Ovary (tissue), 7 donors: ENCODE measurements at regions not wholly inside any gene's neighbourhood (a gene's known extent, or its start where the extent isn't known, plus 50 kb on each side); places are given as distances from the start of the nearest gene placed in this dataset.

Source experiments
- DNase-seq, 5 donors: peaks; one replicate each; pipeline ENCODE4 v3.0.0-alpha.2; 2019 to 2020
- H3K27ac ChIP-seq, 2 donors: fragments of 200-600 bp; one replicate each; pipeline versions ENCODE4 v1.5.1 to v1.8.0; 2019 to 2022
- H3K27me3 ChIP-seq: fragments of 200-600 bp; one replicate; pipeline ENCODE4 v1.8.0; 2022
- H3K36me3 ChIP-seq: fragments of 200-600 bp; sonication (generic); one replicate; pipeline ENCODE4 v1.5.1; 2019
- H3K4me1 ChIP-seq: one replicate; pipeline ENCODE4 v1.8.1; 2013; ENCODE audit warnings: mild to moderate bottlenecking, moderate library complexity; ENCODE audit not compliant: insufficient read depth
- H3K4me3 ChIP-seq: fragments of 200-600 bp; sonication (generic); one replicate; pipeline ENCODE4 v1.5.1; 2017
- H3K9me3 ChIP-seq, 2 donors: fragments of 200-600 bp in 1 of 2; sonication (generic) in 1 of 2; one replicate each; pipeline versions ENCODE4 v1.5.1 to v1.8.1; 2013 to 2019; ENCODE audit warnings: mild to moderate bottlenecking in 1 of 2, moderate library complexity in 1 of 2
- CTCF ChIP-seq, 3 donors: fragments of 450-650 bp in 2 of 3; fragments of 200-600 bp in 1 of 3; IDR thresholded peaks; one replicate each; pipeline versions ENCODE4 v1.5.1 to v1.8.0; 2016 to 2022; ENCODE audit warnings: antibody characterized with exemption in 3 of 3, mild to moderate bottlenecking in 1 of 3
- EP300 ChIP-seq: sonication (generic); formaldehyde crosslinking; IDR thresholded peaks from one replicate; pipeline ENCODE4 v1.6.1; 2017; ENCODE audit warnings: antibody characterized with exemption
- POLR2A ChIP-seq: fragments of 450-650 bp; IDR thresholded peaks from one replicate; pipeline ENCODE4 v1.6.1; 2017; ENCODE audit warnings: antibody characterized with exemption, mild to moderate bottlenecking, moderate library complexity
- WGBS, 3 donors: extraction: QIAGEN DNeasy Blood & Tissue Kit in 1 of 3; methylation state at CpG; one replicate each; pipeline versions ENCODE4 v1.1.5 to v1.1.7; 2013 to 2017; 5-methylcytosine and 5-hydroxymethylcytosine counted together
- intact Hi-C, 4 donors: fragments of 100-400 bp; cut with DNase I; formaldehyde crosslinking; loops; one replicate each; pipeline versions ENCODE4 v1.11.0 to v1.15.1; 2022 to 2023
- donor health status: DM: no; HTN: no; CAD: no; lungs with moderate emphysema.
- donor health status: DM: no; HTN: no; CAD: no.
- donor health status: Bipolar disorder and iron deficiency.
- donor health status: DM: no; HTN: no; CAD: no.
- donor health status: DM: yes; HTN: yes; CAD: no.

- no peak for DNase-seq
Measured at GRCh38 chr5:97449172-97449571, 266.1 kb upstream of the RIOK2 start.

GRCh38 chr5:97452646-97453045, 269.6 kb upstream of the RIOK2 start:
- no peaks in the 10 kb centered on the region for H3K4me1 ChIP-seq
- H3K9me3 ChIP-seq: no peaks in the 10 kb centered on the region
- DNase-seq: no peak
- H3K27ac ChIP-seq: no peak overlapping the region
- no peaks in the 10 kb centered on the region for H3K36me3 ChIP-seq
- no peaks in the 10 kb centered on the region for H3K27me3 ChIP-seq
- H3K4me3 ChIP-seq: no peak overlapping the region
- intact Hi-C loops: no loop called here
- TF ChIP-seq CTCF (IDR thresholded peaks at IDR 0.05): no peak
- TF ChIP-seq EP300: no peak
- no peak for TF ChIP-seq POLR2A

More at GRCh38 chr5:97449172-97449571, 266.1 kb upstream of the RIOK2 start:
- TF ChIP-seq CTCF (IDR thresholded peaks at IDR 0.05): no peak
- no peak for TF ChIP-seq EP300
- TF ChIP-seq POLR2A: no peak
- Histone ChIP-seq H3K4me3 (no peak overlapping the region), H3K9me3 (no peaks in the 10 kb centered on the region), H3K4me1 (no peaks in the 10 kb centered on the region), H3K27me3 (no peaks in the 10 kb centered on the region), H3K36me3 (no peaks in the 10 kb centered on the region), H3K27ac (no peak overlapping the region)
- 66 to 73% (median 67%) methylated on average over 3 of the region's 3 CpGs for WGBS, 3 donors
- intact Hi-C loops: no loop called here

- WGBS, 3 donors: 61 to 70% (median 69%) methylated on average over 2 of the region's 2 CpGs
- H3K27me3 ChIP-seq: no peaks in the 10 kb centered on the region
- no peak overlapping the region for H3K4me3 ChIP-seq
- intact Hi-C loops: no loop called here
- DNase-seq: no peak
- no peak for TF ChIP-seq POLR2A
- TF ChIP-seq EP300: no peak
- TF ChIP-seq CTCF (IDR thresholded peaks at IDR 0.05): no peak
- no peaks in the 10 kb centered on the region for H3K4me1 ChIP-seq
- H3K9me3 ChIP-seq: no peaks in the 10 kb centered on the region
- no peaks in the 10 kb centered on the region for H3K36me3 ChIP-seq
- no peak overlapping the region for H3K27ac ChIP-seq
Measured at GRCh38 chr5:97453263-97453662, 270.2 kb upstream of the RIOK2 start.

GRCh38 chr5:97454015-97454414, 271.0 kb upstream of the RIOK2 start:
- Histone ChIP-seq H3K27ac (no peak overlapping the region), H3K4me3 (no peak overlapping the region), H3K27me3 (no peaks in the 10 kb centered on the region), H3K36me3 (no peaks in the 10 kb centered on the region), H3K4me1 (no peaks in the 10 kb centered on the region), H3K9me3 (no peaks in the 10 kb centered on the region)
- intact Hi-C loops: no loop called here
- TF ChIP-seq CTCF (IDR thresholded peaks at IDR 0.05) (no peak), EP300 (no peak), POLR2A (no peak)
- DNase-seq: no peak

- Histone ChIP-seq H3K4me1 (no peaks in the 10 kb centered on the region), H3K27me3 (no peaks in the 10 kb centered on the region), H3K27ac (no peak overlapping the region), H3K9me3 (no peaks in the 10 kb centered on the region), H3K36me3 (no peaks in the 10 kb centered on the region), H3K4me3 (no peak overlapping the region)
- 78 to 95% (median 90%) methylated on average over 1 of the region's 1 CpG for WGBS, 3 donors
- TF ChIP-seq CTCF (IDR thresholded peaks at IDR 0.05): no peak
- no peak for TF ChIP-seq EP300
- TF ChIP-seq POLR2A: no peak
- no peak for DNase-seq
- intact Hi-C loops: no loop called here
Measured at GRCh38 chr5:97455996-97456395, 272.9 kb upstream of the RIOK2 start.
